ENCODE measurements at regions not wholly inside any gene's neighbourhood (a gene's known extent, or its start where the extent isn't known, plus 50 kb on each side); places are given as distances from the start of the nearest gene placed in this dataset.

DNA sequence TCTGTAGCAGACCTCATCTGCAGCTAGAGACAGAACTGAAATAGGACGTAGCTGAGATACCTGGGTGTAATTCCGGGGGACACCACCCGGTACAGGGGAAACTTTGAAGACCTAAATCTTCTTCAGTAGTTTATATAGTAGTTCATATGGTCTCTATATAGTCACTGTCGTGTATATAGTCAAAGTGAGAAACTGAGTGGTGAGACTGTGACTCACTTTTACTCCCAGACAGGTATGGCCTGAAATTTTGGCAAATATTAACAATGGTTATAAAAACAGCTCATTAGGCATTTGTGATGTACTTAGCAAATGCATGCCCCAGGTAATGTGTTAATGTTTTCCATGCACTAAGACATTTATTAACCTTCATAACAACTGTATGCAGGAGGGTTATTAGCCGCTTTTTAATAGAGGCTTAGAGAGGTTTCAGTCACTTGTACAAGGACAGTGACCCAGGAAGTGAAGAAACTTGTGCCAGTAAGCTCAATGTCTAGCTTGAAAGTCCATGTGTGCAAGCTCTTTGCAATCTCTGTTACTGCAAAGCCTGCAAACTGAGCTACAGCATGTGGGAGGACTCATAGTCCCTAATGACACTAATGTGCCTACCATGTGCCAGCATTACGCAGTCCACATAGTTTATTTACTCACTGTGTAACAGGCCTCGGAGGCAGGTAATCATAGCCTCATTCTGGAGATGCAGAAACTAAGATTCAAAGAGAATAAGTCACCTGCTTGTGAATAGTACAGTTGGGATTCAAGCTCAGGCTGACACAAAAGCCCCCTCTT is 165.4 kb upstream of the CHD6 start:
- intact Hi-C loops (cut with micrococcal nuclease; ENCODE audit: unreplicated experiment), result no loop called here
- ChIA-PET CTCF (interaction anchor here (0.8 kb wide), 1 partner anchor 9 kb away, joined by 3 read pairs; no protein-coding TSS in a partner anchor), POLR2A (no interaction called here)
- no peaks in the 10 kb centered on the region for H3K36me3 Mint-ChIP-seq (ENCODE audit: insufficient read depth, unreplicated experiment)
- Histone ChIP-seq H3K36me3 (ENCODE audit: control insufficient read depth, insufficient read depth, low read length) (no peaks in the 10 kb centered on the region), H3K27me3 (replicated peaks; ENCODE audit: control insufficient read depth, insufficient read depth, low read length) (no peaks in the 10 kb centered on the region), H3K4me3 (ENCODE audit: low read depth, low read length) (no peak overlapping the region), H3K4me1 (no peaks in the 10 kb centered on the region), H3K9me3 (no peaks in the 10 kb centered on the region)
- no peaks in the 10 kb centered on the region for H3K9me3 Mint-ChIP-seq (ENCODE audit: unreplicated experiment)
- TF ChIP-seq, protein P1, sequence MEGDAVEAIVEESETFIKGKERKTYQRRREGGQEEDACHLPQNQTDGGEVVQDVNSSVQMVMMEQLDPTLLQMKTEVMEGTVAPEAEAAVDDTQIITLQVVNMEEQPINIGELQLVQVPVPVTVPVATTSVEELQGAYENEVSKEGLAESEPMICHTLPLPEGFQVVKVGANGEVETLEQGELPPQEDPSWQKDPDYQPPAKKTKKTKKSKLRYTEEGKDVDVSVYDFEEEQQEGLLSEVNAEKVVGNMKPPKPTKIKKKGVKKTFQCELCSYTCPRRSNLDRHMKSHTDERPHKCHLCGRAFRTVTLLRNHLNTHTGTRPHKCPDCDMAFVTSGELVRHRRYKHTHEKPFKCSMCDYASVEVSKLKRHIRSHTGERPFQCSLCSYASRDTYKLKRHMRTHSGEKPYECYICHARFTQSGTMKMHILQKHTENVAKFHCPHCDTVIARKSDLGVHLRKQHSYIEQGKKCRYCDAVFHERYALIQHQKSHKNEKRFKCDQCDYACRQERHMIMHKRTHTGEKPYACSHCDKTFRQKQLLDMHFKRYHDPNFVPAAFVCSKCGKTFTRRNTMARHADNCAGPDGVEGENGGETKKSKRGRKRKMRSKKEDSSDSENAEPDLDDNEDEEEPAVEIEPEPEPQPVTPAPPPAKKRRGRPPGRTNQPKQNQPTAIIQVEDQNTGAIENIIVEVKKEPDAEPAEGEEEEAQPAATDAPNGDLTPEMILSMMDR (IDR thresholded peaks at IDR 0.05; ENCODE audit: insufficient read depth in 1 of 2, low read depth in 1 of 2, low read length in 1 of 2, severe bottlenecking in 1 of 2, unreplicated experiment in 1 of 2), result no peak
- no TSS peak for BruUV-seq (replicated peaks)
- no peak overlapping the region for H3K27ac Mint-ChIP-seq (ENCODE audit: unreplicated experiment)
- no peak overlapping the region for H3K4me3 Mint-ChIP-seq (ENCODE audit: unreplicated experiment)
- DNase-seq, result peak in 1 of 2 experiments; percentile 24
- H3K4me1 Mint-ChIP-seq (ENCODE audit: low read depth, unreplicated experiment), result no peaks in the 10 kb centered on the region
- peaks cover 8% of the 10 kb centered on the region for H3K27me3 Mint-ChIP-seq (ENCODE audit: insufficient read depth, unreplicated experiment)

DNA sequence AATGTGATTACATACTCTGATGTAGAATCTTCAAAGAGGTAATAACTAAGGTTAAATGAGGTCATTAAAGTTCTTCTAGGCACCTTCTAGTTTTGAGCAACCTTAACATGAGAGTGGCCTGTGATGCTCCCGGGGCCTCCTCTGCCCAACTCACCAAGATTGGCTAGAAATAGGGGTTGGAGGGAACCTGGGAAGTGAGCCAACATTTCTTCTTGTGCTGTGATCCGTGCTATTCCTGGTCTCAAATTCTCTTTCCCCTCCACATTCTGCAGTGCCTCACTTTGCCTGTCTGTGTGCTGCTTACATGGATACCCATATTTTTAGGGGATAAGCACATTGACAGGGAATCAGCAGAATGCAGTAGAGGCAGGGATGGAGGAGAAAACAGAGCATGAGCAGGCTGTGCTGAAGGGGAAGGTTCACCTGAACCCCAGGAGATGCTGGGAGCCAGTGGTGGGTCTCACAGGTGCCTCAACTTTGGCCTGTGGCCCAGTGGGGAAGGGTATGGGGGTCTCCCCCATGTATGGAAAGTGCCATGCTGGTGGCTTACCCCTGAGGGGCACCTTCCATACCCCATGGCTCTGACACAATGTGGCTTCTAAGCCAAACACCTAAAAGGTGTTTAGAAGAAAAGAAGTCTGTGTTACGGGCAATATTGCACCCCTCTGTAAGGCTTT is 164.7 kb upstream of the CHD6 start:
- Histone ChIP-seq H3K9me3 (no peaks in the 10 kb centered on the region), H3K36me3 (ENCODE audit: control insufficient read depth, insufficient read depth, low read length) (no peaks in the 10 kb centered on the region), H3K27me3 (replicated peaks; ENCODE audit: control insufficient read depth, insufficient read depth, low read length) (no peaks in the 10 kb centered on the region), H3K4me3 (ENCODE audit: low read depth, low read length) (no peak overlapping the region), H3K4me1 (no peaks in the 10 kb centered on the region)
- DNase-seq, result peak in 1 of 2 experiments; percentile 32
- TF ChIP-seq, protein P1 (IDR thresholded peaks at IDR 0.05; ENCODE audit: insufficient read depth in 1 of 2, low read depth in 1 of 2, low read length in 1 of 2, severe bottlenecking in 1 of 2, unreplicated experiment in 1 of 2), result no peak
- no peaks in the 10 kb centered on the region for H3K9me3 Mint-ChIP-seq (ENCODE audit: unreplicated experiment)
- H3K27ac Mint-ChIP-seq (ENCODE audit: unreplicated experiment), result no peak overlapping the region
- H3K4me1 Mint-ChIP-seq (ENCODE audit: low read depth, unreplicated experiment), result no peaks in the 10 kb centered on the region
- intact Hi-C loops (cut with micrococcal nuclease; ENCODE audit: unreplicated experiment), result no loop called here
- no peak overlapping the region for H3K4me3 Mint-ChIP-seq (ENCODE audit: unreplicated experiment)
- H3K36me3 Mint-ChIP-seq (ENCODE audit: insufficient read depth, unreplicated experiment), result no peaks in the 10 kb centered on the region
- CTCF ChIA-PET, result interaction anchor here (0.8 kb wide), 1 partner anchor 10 kb away, joined by 3 read pairs; no protein-coding TSS in a partner anchor
- H3K27me3 Mint-ChIP-seq (ENCODE audit: insufficient read depth, unreplicated experiment), result peaks cover 11% of the 10 kb centered on the region
- POLR2A ChIA-PET, result no interaction called here
- BruUV-seq (replicated peaks), result no TSS peak

DNA sequence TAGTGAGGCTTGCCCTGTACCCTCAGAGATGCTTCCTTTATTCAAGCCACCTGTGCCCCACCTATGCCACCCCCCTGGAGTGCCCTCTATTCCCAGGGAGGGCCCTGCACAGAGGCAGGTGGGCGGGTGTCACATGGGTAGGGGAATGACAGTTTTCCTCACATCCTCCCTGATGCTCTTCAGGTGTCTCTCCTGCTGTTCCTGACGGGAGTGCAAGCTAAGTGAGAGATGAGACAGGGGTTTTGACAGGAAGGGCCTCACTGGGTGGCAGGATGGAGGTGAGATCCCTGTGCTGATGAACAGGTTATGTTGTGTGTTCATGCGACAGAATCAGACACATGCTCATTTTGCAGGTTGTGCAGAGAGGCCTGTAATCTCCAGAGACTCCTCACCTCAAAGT is 164.1 kb upstream of the CHD6 start:
- Histone ChIP-seq H3K36me3 (ENCODE audit: control insufficient read depth, insufficient read depth, low read length) (no peaks in the 10 kb centered on the region), H3K9me3 (no peaks in the 10 kb centered on the region), H3K4me3 (ENCODE audit: low read depth, low read length) (no peak overlapping the region), H3K27me3 (replicated peaks; ENCODE audit: control insufficient read depth, insufficient read depth, low read length) (no peaks in the 10 kb centered on the region), H3K4me1 (no peaks in the 10 kb centered on the region)
- H3K4me1 Mint-ChIP-seq (ENCODE audit: low read depth, unreplicated experiment), result no peaks in the 10 kb centered on the region
- no peaks in the 10 kb centered on the region for H3K36me3 Mint-ChIP-seq (ENCODE audit: insufficient read depth, unreplicated experiment)
- BruUV-seq (replicated peaks), result no TSS peak
- TF ChIP-seq, protein P1 (IDR thresholded peaks at IDR 0.05; ENCODE audit: insufficient read depth in 1 of 2, low read depth in 1 of 2, low read length in 1 of 2, severe bottlenecking in 1 of 2, unreplicated experiment in 1 of 2), result no peak
- no peak overlapping the region for H3K27ac Mint-ChIP-seq (ENCODE audit: unreplicated experiment)
- ChIA-PET CTCF (no interaction called here), POLR2A (no interaction called here)
- H3K4me3 Mint-ChIP-seq (ENCODE audit: unreplicated experiment), result no peak overlapping the region
- peak in 1 of 2 experiments; percentile 33 for DNase-seq
- intact Hi-C loops (cut with micrococcal nuclease; ENCODE audit: unreplicated experiment), result no loop called here
- no peaks in the 10 kb centered on the region for H3K9me3 Mint-ChIP-seq (ENCODE audit: unreplicated experiment)
- peaks cover 15% of the 10 kb centered on the region for H3K27me3 Mint-ChIP-seq (ENCODE audit: insufficient read depth, unreplicated experiment)

All from Caco-2 (cell line).